Brain microvascular endothelial cell (primary cell): ENCODE measurements at regions not wholly inside any gene's neighbourhood (a gene's known extent, or its start where the extent isn't known, plus 50 kb on each side); places are given as distances from the start of the nearest gene placed in this dataset.

Experiments used
- DNase-seq: peaks from one replicate; pipeline ENCODE4 v3.0.0-alpha.2; 2020
- H3K27ac ChIP-seq: fragments of 250-450 bp; sonication (Bioruptor Pico); 2 replicates; pipeline ENCODE4 v1.5.1; 2020; ENCODE audit warnings: mild to moderate bottlenecking, moderate library complexity
- H3K27me3 ChIP-seq: fragments of 250-450 bp; sonication (Bioruptor Pico); replicated peaks from 2 replicates; pipeline ENCODE4 v1.5.1; 2020; ENCODE audit warnings: mild to moderate bottlenecking
- H3K36me3 ChIP-seq: fragments of 250-450 bp; sonication (Bioruptor Pico); replicated peaks from 2 replicates; pipeline ENCODE4 v1.5.1; 2020; ENCODE audit warnings: mild to moderate bottlenecking
- H3K4me3 ChIP-seq: 2 replicates; pipeline ENCODE4 v1.5.1; 2011; ENCODE audit warnings: low read depth, mild to moderate bottlenecking, control low read depth, low read length, moderate library complexity
- CTCF ChIP-seq: IDR thresholded peaks from 2 replicates; pipeline ENCODE4 v1.5.1; 2011; ENCODE audit warnings: low read depth, mild to moderate bottlenecking, moderate library complexity, low read length, control low read depth, inconsistent platforms; ENCODE audit errors: missing control alignments
- in situ Hi-C: cut with HindIII; loops from 2 replicates; pipeline ENCODE4 v1.10.0; 2017; ENCODE audit warnings: low sequenced_read_pairs, low pct_ligation_motif_present

- TF ChIP-seq CTCF = no peak
- no peaks in the 10 kb centered on the region for H3K27me3 ChIP-seq
- H3K4me3 ChIP-seq = no peak overlapping the region
- in situ Hi-C loops = no loop called here
- no peaks in the 10 kb centered on the region for H3K36me3 ChIP-seq
- no peak overlapping the region for H3K27ac ChIP-seq
- no peak for DNase-seq
Observed at GRCh38 chr2:10992023-10992791, 80.5 kb downstream of the KCNF1 start.

GRCh38 chr2:10993001-10993481 is 81.3 kb downstream of the KCNF1 start:
- Histone ChIP-seq H3K36me3 (no peaks in the 10 kb centered on the region), H3K27me3 (no peaks in the 10 kb centered on the region), H3K4me3 (no peak overlapping the region), H3K27ac (no peak overlapping the region)
- no peak for TF ChIP-seq CTCF
- no peak for DNase-seq
- in situ Hi-C loops = no loop called here

DNA sequence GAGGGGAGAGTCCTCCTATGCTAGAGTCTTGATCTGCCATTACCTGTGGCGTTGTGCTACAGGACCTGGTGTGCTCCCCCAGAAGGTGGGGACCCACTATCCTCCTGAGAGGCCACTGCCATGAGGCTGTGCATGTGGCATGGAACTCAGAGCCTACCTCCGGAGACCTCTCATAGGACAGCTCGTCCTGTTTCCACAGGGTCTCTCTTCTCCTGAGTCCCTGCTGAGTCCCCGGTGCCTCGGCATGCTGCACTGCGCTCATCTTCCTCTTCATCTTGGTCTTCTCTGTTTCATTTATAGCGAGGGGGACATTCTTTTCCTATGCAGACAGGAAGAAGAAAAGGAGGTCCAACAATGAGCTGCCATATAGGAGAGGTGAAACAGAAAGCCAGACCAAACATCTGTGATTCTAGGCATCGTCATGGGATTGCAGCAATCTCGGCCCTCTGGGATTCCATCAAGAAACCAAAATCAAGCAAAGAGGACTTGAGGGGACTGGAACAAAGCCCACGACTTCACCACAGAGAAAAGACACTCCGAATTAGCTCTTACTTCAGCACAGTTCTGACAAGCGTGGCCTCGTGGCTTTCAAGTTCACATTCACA is 83.7 kb downstream of the KCNF1 start:
- no peak overlapping the region for H3K27ac ChIP-seq
- no peak for DNase-seq
- in situ Hi-C loops = no loop called here
- H3K4me3 ChIP-seq = no peak overlapping the region
- no peak for TF ChIP-seq CTCF
- no peaks in the 10 kb centered on the region for H3K27me3 ChIP-seq
- H3K36me3 ChIP-seq = no peaks in the 10 kb centered on the region

- no peak overlapping the region for H3K27ac ChIP-seq
- H3K27me3 ChIP-seq = no peaks in the 10 kb centered on the region
- no peaks in the 10 kb centered on the region for H3K36me3 ChIP-seq
- no peak for TF ChIP-seq CTCF
- in situ Hi-C loops = no loop called here
- H3K4me3 ChIP-seq = no peak overlapping the region
- DNase-seq = peak; percentile 12
Observed at GRCh38 chr2:11004199-11004598, 92.5 kb downstream of the KCNF1 start.

DNA sequence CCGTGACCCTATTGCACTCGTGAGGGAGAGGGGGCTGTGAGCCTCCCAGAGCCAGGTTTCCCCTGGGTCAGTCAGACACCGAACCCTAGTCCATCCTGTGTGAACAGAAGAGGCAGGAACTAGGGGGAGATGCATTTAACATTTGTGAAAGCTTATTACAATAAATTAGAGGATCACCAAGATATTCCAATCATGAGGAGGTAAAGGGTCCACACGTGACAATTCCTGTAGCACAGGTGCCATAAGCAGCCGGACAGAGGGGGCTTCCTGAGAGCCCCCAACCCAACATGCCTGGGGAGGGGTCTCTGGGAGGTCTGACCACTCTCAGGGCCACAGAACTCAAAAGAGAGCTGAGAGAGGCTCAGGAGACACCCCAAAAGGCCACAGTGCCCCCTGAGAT is 93.3 kb downstream of the KCNF1 start:
- no peak for DNase-seq
- in situ Hi-C loops = no loop called here

More for the DNA sequence above, 93.3 kb downstream of the KCNF1 start:
- H3K27ac ChIP-seq = no peak overlapping the region
- no peaks in the 10 kb centered on the region for H3K36me3 ChIP-seq
- H3K4me3 ChIP-seq = no peak overlapping the region
- no peak for TF ChIP-seq CTCF
- no peaks in the 10 kb centered on the region for H3K27me3 ChIP-seq
